ENCODE measurements at regions not wholly inside any gene's neighbourhood (a gene's known extent, or its start where the extent isn't known, plus 50 kb on each side); places are given as distances from the start of the nearest gene placed in this dataset.

GRCh38 chr6:147037881-147038280, 166.3 kb upstream of the STXBP5 start:
- TF ChIP-seq CTCF (IDR thresholded peaks at IDR 0.05 in 8 of 11, conservative IDR thresholded peaks at IDR 0.05 in 3 of 11) (no peak), POLR2AphosphoS5 (IDR thresholded peaks at IDR 0.05) (no peak)

Data from spleen (tissue), 7 donors.